Psoas muscle (tissue), 7 donors: ENCODE measurements at regions not wholly inside any gene's neighbourhood (a gene's known extent, or its start where the extent isn't known, plus 50 kb on each side); places are given as distances from the start of the nearest gene placed in this dataset.

Source experiments
- ATAC-seq, 4 donors: fragments of 200-7000 bp; cut with Tn5 transposase; one replicate each; pipeline ENCODE4 v1.9.1; 2020; ENCODE audit warnings: moderate library complexity in 3 of 4, mild to moderate bottlenecking in 2 of 4
- DNase-seq, 2 donors: peaks; one replicate each; pipeline ENCODE4 v3.0.0-alpha.2; 2020
- H3K27ac ChIP-seq: fragments of 200-600 bp; one replicate; pipeline ENCODE4 v1.8.0; 2022
- H3K27me3 ChIP-seq, 3 donors: fragments of 200-600 bp in 1 of 3; one replicate each; pipeline versions ENCODE4 v1.6.1 to v1.8.0; 2013 to 2022; ENCODE audit warnings: low read length in 2 of 3, mild to moderate bottlenecking in 2 of 3, moderate library complexity in 1 of 3; ENCODE audit not compliant: insufficient read depth in 3 of 3
- H3K36me3 ChIP-seq, 2 donors: fragments of 200-600 bp in 1 of 2; one replicate each; pipeline versions ENCODE4 v1.6.1 to v1.8.0; 2013 to 2022; ENCODE audit warnings: low read depth in 1 of 2, mild to moderate bottlenecking in 1 of 2, moderate library complexity in 1 of 2; ENCODE audit not compliant: insufficient read depth in 1 of 2
- H3K4me1 ChIP-seq: fragments of 200-600 bp; one replicate; pipeline ENCODE4 v1.8.0; 2022
- H3K4me3 ChIP-seq: fragments of 200-600 bp; one replicate; pipeline ENCODE4 v1.8.0; 2022; ENCODE audit warnings: mild to moderate bottlenecking
- H3K9me3 ChIP-seq: fragments of 200-600 bp; one replicate; pipeline ENCODE4 v1.8.0; 2022
- WGBS, 3 donors: extraction: QIAGEN DNeasy Blood & Tissue Kit; methylation state at CpG; one replicate each; pipeline versions ENCODE4 v1.1.6 to v1.1.7; 2013; 5-methylcytosine and 5-hydroxymethylcytosine counted together
- intact Hi-C, 2 donors: fragments of 100-400 bp; cut with DNase I; formaldehyde crosslinking; loops; one replicate each; pipeline versions ENCODE4 v1.11.0 to v1.14.2; 2022
- TF ChIP-seq, protein P1 (sequence below): fragments of 200-600 bp; IDR thresholded peaks from one replicate; pipeline ENCODE4 v1.8.0; 2022; ENCODE audit warnings: antibody characterized with exemption
- donor health status: healthy with polysubstance abuse.
- donor health status: DM: no; HTN: no; CAD: no; lungs with moderate emphysema.
- donor health status: Bipolar disorder and iron deficiency.
- donor health status: healthy.
- donor health status: DM: yes; HTN: yes; CAD: no.
- donor health status: DM: no; HTN: no; CAD: no.
- donor health status: DM: yes; HTN: yes; CAD: no.

DNA sequence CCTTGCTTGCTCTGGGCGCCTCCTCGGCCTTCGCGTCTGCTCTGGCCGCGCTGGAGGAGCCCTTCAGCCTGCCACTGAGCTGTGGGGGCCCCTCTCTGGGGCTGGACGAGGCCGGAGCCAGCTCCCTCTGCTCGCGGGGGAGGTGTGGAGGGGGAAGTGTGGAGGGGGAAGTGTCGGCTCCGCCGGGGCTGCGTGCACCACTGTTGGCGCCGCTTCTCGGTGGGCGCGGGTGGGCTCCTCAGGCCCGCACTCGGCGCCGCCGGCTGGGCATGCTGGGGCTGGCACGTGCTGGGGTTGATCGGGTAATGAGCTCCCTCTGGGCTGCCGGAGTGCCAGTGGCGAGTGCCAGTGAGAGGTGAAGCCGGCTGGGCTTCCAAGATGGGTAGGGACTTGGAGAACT lies 116.7 kb downstream of the CPXCR1 start:
- no peaks in the 10 kb centered on the region for H3K4me1 ChIP-seq
- intact Hi-C loops, result no loop called here
- no peaks in the 10 kb centered on the region for H3K9me3 ChIP-seq
- ATAC-seq (no peak), DNase-seq (no peak)
- TF ChIP-seq, protein P1, sequence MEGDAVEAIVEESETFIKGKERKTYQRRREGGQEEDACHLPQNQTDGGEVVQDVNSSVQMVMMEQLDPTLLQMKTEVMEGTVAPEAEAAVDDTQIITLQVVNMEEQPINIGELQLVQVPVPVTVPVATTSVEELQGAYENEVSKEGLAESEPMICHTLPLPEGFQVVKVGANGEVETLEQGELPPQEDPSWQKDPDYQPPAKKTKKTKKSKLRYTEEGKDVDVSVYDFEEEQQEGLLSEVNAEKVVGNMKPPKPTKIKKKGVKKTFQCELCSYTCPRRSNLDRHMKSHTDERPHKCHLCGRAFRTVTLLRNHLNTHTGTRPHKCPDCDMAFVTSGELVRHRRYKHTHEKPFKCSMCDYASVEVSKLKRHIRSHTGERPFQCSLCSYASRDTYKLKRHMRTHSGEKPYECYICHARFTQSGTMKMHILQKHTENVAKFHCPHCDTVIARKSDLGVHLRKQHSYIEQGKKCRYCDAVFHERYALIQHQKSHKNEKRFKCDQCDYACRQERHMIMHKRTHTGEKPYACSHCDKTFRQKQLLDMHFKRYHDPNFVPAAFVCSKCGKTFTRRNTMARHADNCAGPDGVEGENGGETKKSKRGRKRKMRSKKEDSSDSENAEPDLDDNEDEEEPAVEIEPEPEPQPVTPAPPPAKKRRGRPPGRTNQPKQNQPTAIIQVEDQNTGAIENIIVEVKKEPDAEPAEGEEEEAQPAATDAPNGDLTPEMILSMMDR, result no peak
- no peak overlapping the region for H3K4me3 ChIP-seq
- H3K27me3 ChIP-seq, result no peaks in the 10 kb centered on the region
- WGBS, 3 donors, result 89 to 96% (median 93%) methylated on average over 23 to 28 of the region's 29 CpGs
- H3K36me3 ChIP-seq, result no peaks in the 10 kb centered on the region
- H3K27ac ChIP-seq, result no peak overlapping the region

- ATAC-seq (no peak), DNase-seq (no peak)
- TF ChIP-seq, protein P1, result no peak
- Histone ChIP-seq H3K36me3 (no peaks in the 10 kb centered on the region), H3K4me1 (no peaks in the 10 kb centered on the region), H3K27ac (no peak overlapping the region), H3K27me3 (no peaks in the 10 kb centered on the region), H3K4me3 (no peak overlapping the region), H3K9me3 (no peaks in the 10 kb centered on the region)
- WGBS, 3 donors, result 74 to 84% (median 80%) methylated on average over 6 of the region's 6 CpGs
- intact Hi-C loops, result no loop called here
Measured at GRCh38 chrX:88865634-88866033, 118.6 kb downstream of the CPXCR1 start.

GRCh38 chrX:88881536-88881935 lies 134.5 kb downstream of the CPXCR1 start:
- TF ChIP-seq, protein P1, result no peak
- Histone ChIP-seq H3K27me3 (peaks cover 0 to 5% (median 0%) of the 10 kb centered on the region in 3 donors), H3K4me3 (no peak overlapping the region), H3K9me3 (peaks cover 5% of the 10 kb centered on the region), H3K27ac (no peak overlapping the region), H3K36me3 (no peaks in the 10 kb centered on the region), H3K4me1 (no peaks in the 10 kb centered on the region)
- ATAC-seq (no peak), DNase-seq (no peak)
- intact Hi-C loops, result no loop called here

DNA sequence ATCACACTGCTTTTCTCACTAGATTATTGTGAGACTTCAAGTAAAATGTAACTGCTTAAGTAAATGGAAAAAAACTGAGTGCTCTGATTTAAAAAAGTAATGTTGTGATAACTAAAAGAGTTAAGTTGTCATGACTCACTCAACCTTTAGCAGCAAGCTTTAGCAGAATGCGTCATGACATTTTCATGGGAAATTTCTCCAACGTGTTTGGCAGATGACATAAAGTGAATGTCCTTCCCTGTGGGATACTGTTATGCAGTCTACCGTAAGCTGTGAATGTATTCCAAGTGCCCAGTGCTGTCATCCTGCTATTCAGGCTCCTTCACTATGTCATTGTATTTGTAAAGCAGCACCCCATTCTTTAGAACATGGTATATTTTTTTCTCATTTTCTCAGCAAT lies 136.2 kb downstream of the CPXCR1 start:
- no peaks in the 10 kb centered on the region for H3K4me1 ChIP-seq
- H3K9me3 ChIP-seq, result no peaks in the 10 kb centered on the region
- TF ChIP-seq, protein P1, result no peak
- no peak overlapping the region for H3K4me3 ChIP-seq
- ATAC-seq, result no peak
- intact Hi-C loops, result no loop called here
- H3K27ac ChIP-seq, result no peak overlapping the region
- H3K27me3 ChIP-seq, result peaks cover 0 to 5% (median 0%) of the 10 kb centered on the region in 3 donors
- H3K36me3 ChIP-seq, result no peaks in the 10 kb centered on the region
- no peak for DNase-seq
- WGBS, 3 donors, result 21 to 39% (median 27%) methylated on average over 3 of the region's 3 CpGs

DNA sequence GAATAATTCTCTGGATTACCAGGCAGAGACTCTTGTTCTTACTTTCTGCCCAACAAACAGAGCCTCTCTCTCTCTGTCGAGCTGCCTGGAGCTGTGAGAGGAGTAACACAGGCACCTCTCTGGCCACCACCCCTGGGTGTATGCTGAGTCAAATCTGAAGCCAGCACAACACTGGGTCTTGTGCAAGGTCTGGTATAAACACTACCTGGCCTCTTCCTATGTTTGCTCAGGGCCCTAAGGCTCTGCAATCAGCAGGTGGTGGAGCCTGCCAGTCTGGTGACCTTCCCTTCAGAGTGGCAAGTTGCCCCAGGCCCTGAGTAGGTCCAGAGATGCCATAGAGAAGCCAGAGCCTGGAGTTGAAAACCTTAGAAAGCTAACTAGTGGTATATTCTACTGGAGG lies 139.9 kb downstream of the CPXCR1 start:
- DNase-seq (no peak), ATAC-seq (no peak)
- intact Hi-C loops, result no loop called here
- H3K27me3 ChIP-seq, result peaks cover 0 to 5% (median 0%) of the 10 kb centered on the region in 3 donors
- H3K27ac ChIP-seq, result no peak overlapping the region
- 58 to 72% methylated on average over 1 of the region's 1 CpG; no CpG with 5 or more reads in 1 of the 3 donors for WGBS, 3 donors
- H3K4me1 ChIP-seq, result no peaks in the 10 kb centered on the region
- no peaks in the 10 kb centered on the region for H3K36me3 ChIP-seq
- no peaks in the 10 kb centered on the region for H3K9me3 ChIP-seq
- H3K4me3 ChIP-seq, result no peak overlapping the region
- TF ChIP-seq, protein P1, result no peak
